HG02571 (cell line): ENCODE measurements at regions not wholly inside any gene's neighbourhood (a gene's known extent, or its start where the extent isn't known, plus 50 kb on each side); places are given as distances from the start of the nearest gene placed in this dataset.

Source experiments
- ATAC-seq: cut with Tn5 transposase; IDR thresholded peaks from one replicate; pipeline ENCODE4 v1.9.1; 2021; ENCODE audit warnings: mild to moderate bottlenecking, moderate library complexity; ENCODE audit not compliant: unreplicated experiment

DNA sequence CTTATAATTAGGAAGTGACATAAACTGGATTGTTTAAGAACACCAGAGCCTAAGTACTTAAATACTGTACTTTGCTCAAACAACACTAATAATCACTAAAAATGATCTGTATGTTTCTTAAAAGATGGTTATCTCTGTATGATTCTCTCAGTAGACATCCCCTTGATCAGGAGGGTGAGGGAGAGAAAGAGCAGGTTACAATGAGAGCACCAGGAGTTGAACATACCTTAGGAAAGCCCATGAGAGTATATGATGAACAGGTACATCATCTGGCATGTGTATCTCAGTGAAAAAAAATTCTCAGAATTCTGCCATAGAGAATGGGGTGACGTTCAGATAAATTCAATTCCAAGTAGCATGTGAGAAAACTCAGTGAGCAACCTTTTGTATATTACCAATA, 59.9 kb upstream of the IL2 start:
- ATAC-seq: no peak

DNA sequence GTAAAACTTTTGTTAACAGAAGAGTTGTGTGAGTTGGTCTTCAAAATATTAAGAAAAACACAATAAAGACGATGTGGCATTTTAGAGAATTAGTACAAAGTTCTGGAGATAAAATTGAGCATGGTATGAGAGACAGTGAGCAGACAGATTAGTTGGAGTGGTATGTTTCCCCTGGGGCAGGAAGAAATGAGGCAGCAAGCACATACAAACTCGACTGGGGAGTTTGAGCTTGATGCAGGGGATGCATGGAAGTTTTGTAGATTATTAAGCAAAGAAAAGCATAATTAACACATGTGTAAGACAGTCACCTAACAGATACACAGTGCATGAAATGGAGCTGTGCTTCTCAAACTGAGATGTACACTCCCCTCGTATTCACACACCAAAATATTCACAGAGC, 58.1 kb upstream of the IL2 start:
- no peak for ATAC-seq

DNA sequence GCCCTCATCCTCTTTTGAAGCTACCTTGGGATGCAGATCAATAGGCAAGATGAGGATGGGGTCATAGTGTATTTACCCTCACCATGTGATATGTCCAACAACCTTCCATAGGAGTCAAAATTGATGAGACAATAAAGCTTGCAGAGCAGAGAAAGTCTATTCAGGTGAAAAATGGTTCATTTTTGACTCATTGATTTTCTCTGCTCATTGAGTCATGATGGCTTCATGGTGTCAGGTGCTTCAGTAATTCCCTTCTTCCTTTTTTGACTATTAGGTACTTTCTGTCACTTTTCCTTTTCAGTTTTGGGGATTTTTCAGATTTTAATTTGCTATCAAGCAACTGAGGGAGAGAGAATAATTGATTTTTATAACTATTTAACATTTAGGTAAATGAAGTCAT, 55.9 kb upstream of the IL2 start:
- no peak for ATAC-seq

DNA sequence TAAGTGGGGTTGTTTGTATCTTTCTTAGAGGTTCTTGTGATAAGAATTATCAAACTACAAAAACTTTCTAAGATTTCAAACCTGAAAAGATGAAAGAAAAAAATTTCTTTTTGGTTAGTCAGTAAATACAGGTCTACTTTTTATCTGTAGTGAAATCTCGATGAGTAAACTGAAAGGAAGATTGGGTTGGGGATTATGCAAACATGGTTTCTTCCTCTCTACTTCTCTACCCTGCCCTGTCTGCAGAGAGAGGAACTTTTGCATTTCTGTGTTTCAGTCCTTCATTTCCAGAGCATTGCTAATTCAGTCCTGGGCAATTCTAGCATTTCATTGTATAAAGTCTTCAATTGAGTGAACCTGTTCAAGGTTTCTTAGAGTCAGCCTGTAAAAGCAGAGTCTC, 51.6 kb upstream of the IL2 start:
- peak; percentile 68 for ATAC-seq
